H1 (cell line): ENCODE measurements at regions not wholly inside any gene's neighbourhood (a gene's known extent, or its start where the extent isn't known, plus 50 kb on each side); places are given as distances from the start of the nearest gene placed in this dataset.

Source experiments
- CTCF ChIA-PET: fragments of 300-600 bp; sonication (Branson Sonifier 250); formaldehyde crosslinking; loops from one replicate; lab custom pipeline; 2021; ENCODE audit not compliant: partially characterized antibody; lab: Charles Lee
- POLR2A ChIA-PET: fragments of 300-600 bp; sonication (Branson Sonifier 250); formaldehyde crosslinking; loops from one replicate; lab custom pipeline; 2021; ENCODE audit warnings: inconsistent platforms; ENCODE audit not compliant: partially characterized antibody; lab: Charles Lee
- DNase-seq, 2 experiments: peaks; one replicate each; pipeline versions ENCODE4 v3.0.0 to v3.0.0-alpha.2; 2010 to 2022; ENCODE audit warnings: low spot score in 2 of 2, low read depth in 1 of 2, mixed read lengths in 1 of 2
- FAIRE-seq: peaks from 2 replicates; lab custom pipeline; 2011; peaks lifted over from hg19 to GRCh38; lab: Jason Lieb, UNC
- H2AFZ ChIP-seq: 2 replicates; pipeline ENCODE4 v1.8.1; 2012; ENCODE audit warnings: low read length, inconsistent platforms
- H2AK5ac ChIP-seq: 2 replicates; pipeline ENCODE4 v1.6.1; 2013; ENCODE audit warnings: low read depth, low read length
- H2BK120ac ChIP-seq: replicated peaks from 2 replicates; pipeline ENCODE3; 2013; ENCODE audit warnings: low read depth, low read length, inconsistent platforms
- H2BK12ac ChIP-seq: 2 replicates; pipeline ENCODE4 v1.6.1; 2013; ENCODE audit warnings: low read depth, low read length
- H2BK15ac ChIP-seq: 2 replicates; pipeline ENCODE4 v1.6.1; 2013; ENCODE audit warnings: low read length
- H2BK20ac ChIP-seq: 2 replicates; pipeline ENCODE4 v1.6.1; 2013; ENCODE audit warnings: low read length
- H2BK5ac ChIP-seq: 2 replicates; pipeline ENCODE4 v1.6.1; 2013; ENCODE audit warnings: low read depth, low read length
- H3K14ac ChIP-seq: 2 replicates; pipeline ENCODE4 v1.6.1; 2013; ENCODE audit warnings: inconsistent platforms; ENCODE audit not compliant: insufficient read length
- H3K18ac ChIP-seq: 2 replicates; pipeline ENCODE4 v1.6.1; 2013; ENCODE audit warnings: low read length; ENCODE audit errors: extremely low read depth
- H3K23ac ChIP-seq: 2 replicates; pipeline ENCODE4 v1.6.1; 2013; ENCODE audit warnings: inconsistent platforms; ENCODE audit not compliant: insufficient read length
- H3K23me2 ChIP-seq: 2 replicates; pipeline ENCODE4 v1.6.1; 2013; ENCODE audit warnings: low read depth, low read length
- H3K27ac ChIP-seq: 2 replicates; pipeline ENCODE4 v1.6.1; 2011; ENCODE audit warnings: low read depth, low read length, inconsistent platforms
- H3K27me3 ChIP-seq, 4 experiments: replicated peaks in 1 of 4; 1 replicate in 1 of 4; 2 replicates in 3 of 4; pipeline versions ENCODE4 v1.6.1 to v1.8.1; 2011 to 2013; ENCODE audit warnings: low read length in 3 of 4, mild to moderate bottlenecking in 3 of 4, inconsistent platforms in 2 of 4, mixed read lengths in 2 of 4, moderate library complexity in 1 of 4; ENCODE audit not compliant: control insufficient read depth in 3 of 4, insufficient read depth in 3 of 4; ENCODE audit errors: extremely low read depth in 1 of 4
- H3K36me3 ChIP-seq, 4 experiments: 2 replicates each; pipeline versions ENCODE4 v1.6.1 to v1.8.1; 2011 to 2013; ENCODE audit warnings: mild to moderate bottlenecking in 4 of 4, low read length in 3 of 4, moderate library complexity in 2 of 4, control low read depth in 1 of 4, inconsistent platforms in 1 of 4; ENCODE audit not compliant: insufficient read depth in 4 of 4, control insufficient read depth in 2 of 4
- H3K4ac ChIP-seq: replicated peaks from 2 replicates; pipeline ENCODE3; 2013; ENCODE audit warnings: low read length, low read depth, mixed read lengths, inconsistent platforms; ENCODE audit not compliant: insufficient read length
- H3K4me1 ChIP-seq, 4 experiments: replicated peaks in 1 of 4; 1 replicate in 1 of 4; 2 replicates in 3 of 4; pipeline versions ENCODE4 v1.6.1 to v1.8.1; 2011 to 2013; ENCODE audit warnings: low read length in 3 of 4, inconsistent platforms in 2 of 4, mixed read lengths in 1 of 4; ENCODE audit not compliant: insufficient read depth in 4 of 4, control insufficient read depth in 3 of 4
- H3K4me2 ChIP-seq, 2 experiments: 2 replicates each; pipeline versions ENCODE4 v1.6.1 to v1.8.1; 2011 to 2013; ENCODE audit warnings: low read depth in 2 of 2, low read length in 2 of 2, control low read depth in 1 of 2, inconsistent platforms in 1 of 2, mild to moderate bottlenecking in 1 of 2; ENCODE audit not compliant: insufficient read depth in 1 of 2
- H3K4me3 ChIP-seq, 4 experiments: fragments of 200-600, 300-600 bp in 1 of 4; sonication (generic), shearing (Covaris generic), sonication (Bioruptor Twin) in 1 of 4; 2 replicates each; pipeline versions ENCODE4 v1.5.1 to v1.8.1; 2011 to 2016; ENCODE audit warnings: low read length in 4 of 4, low read depth in 3 of 4, control low read depth in 2 of 4, inconsistent platforms in 2 of 4, mild to moderate bottlenecking in 2 of 4, mixed read lengths in 1 of 4, moderate library complexity in 1 of 4; ENCODE audit not compliant: insufficient read depth in 2 of 4; ENCODE audit errors: extremely low read depth in 1 of 4
- H3K56ac ChIP-seq: replicated peaks from 2 replicates; pipeline ENCODE3; 2013; ENCODE audit warnings: low read depth, mild to moderate bottlenecking, mixed read lengths, low read length, inconsistent platforms; ENCODE audit not compliant: insufficient read length
- H3K79me1 ChIP-seq: 2 replicates; pipeline ENCODE4 v1.6.1; 2013; ENCODE audit warnings: low read depth, low read length, control low read depth
- H3K79me2 ChIP-seq, 2 experiments: 2 replicates each; pipeline versions ENCODE4 v1.6.1 to v1.8.1; 2012 to 2013; ENCODE audit warnings: low read length in 2 of 2, mild to moderate bottlenecking in 2 of 2, inconsistent platforms in 1 of 2; ENCODE audit not compliant: insufficient read depth in 2 of 2, control insufficient read depth in 1 of 2
- H3K9ac ChIP-seq, 4 experiments: replicated peaks in 1 of 4; 1 replicate in 1 of 4; 2 replicates in 3 of 4; pipeline versions ENCODE4 v1.6.1 to v1.8.1; 2011 to 2013; ENCODE audit warnings: low read depth in 3 of 4, low read length in 3 of 4, control low read depth in 2 of 4, mild to moderate bottlenecking in 2 of 4, moderate library complexity in 2 of 4, inconsistent platforms in 1 of 4; ENCODE audit errors: extremely low read depth in 1 of 4
- H3K9me3 ChIP-seq, 2 experiments: 2 replicates each; pipeline versions ENCODE4 v1.6.1 to v1.8.1; 2012 to 2013; ENCODE audit warnings: mild to moderate bottlenecking in 2 of 2, moderate library complexity in 2 of 2, control low read depth in 1 of 2, inconsistent platforms in 1 of 2, low read depth in 1 of 2, low read length in 1 of 2, mixed read lengths in 1 of 2; ENCODE audit not compliant: insufficient read depth in 2 of 2
- H4K20me1 ChIP-seq, 2 experiments: replicated peaks in 1 of 2; 2 replicates each; pipeline versions ENCODE3 to v1.8.1; 2011 to 2013; ENCODE audit warnings: inconsistent platforms in 2 of 2, low read length in 2 of 2, mild to moderate bottlenecking in 1 of 2; ENCODE audit not compliant: insufficient read depth in 2 of 2, control insufficient read depth in 1 of 2
- H4K5ac ChIP-seq: 2 replicates; pipeline ENCODE4 v1.6.1; 2013; ENCODE audit warnings: low read length, low read depth, mixed read lengths, inconsistent platforms; ENCODE audit not compliant: insufficient read length
- H4K8ac ChIP-seq: 2 replicates; pipeline ENCODE4 v1.8.0; 2013; ENCODE audit warnings: mild to moderate bottlenecking, moderate library complexity, low read length, inconsistent platforms; ENCODE audit not compliant: insufficient read depth; ENCODE audit errors: extremely low read depth
- H4K91ac ChIP-seq: replicated peaks from 2 replicates; pipeline ENCODE3; 2013; ENCODE audit warnings: low read length, mixed read lengths, inconsistent platforms; ENCODE audit not compliant: insufficient read length
- ATF2 ChIP-seq: IDR thresholded peaks from 2 replicates; pipeline ENCODE4 v1.6.1; 2012; ENCODE audit warnings: low read length, inconsistent platforms
- CBX5 ChIP-seq: fragments of 300-800, 300-1000 bp; sonication (generic); IDR thresholded peaks from 2 replicates; pipeline ENCODE4 v1.7.1; 2016; ENCODE audit warnings: antibody characterized with exemption, low read length, low read depth
- CEBPB ChIP-seq: IDR thresholded peaks from 2 replicates; pipeline ENCODE4 v1.6.1; 2012; ENCODE audit warnings: low read depth, low read length
- CHD2 ChIP-seq: IDR thresholded peaks from 2 replicates; pipeline ENCODE4 v1.6.1; 2012; ENCODE audit warnings: low read length, improper control_type of control experiment
- EZH2 ChIP-seq: fragments of 200-600 bp; sonication (generic); IDR thresholded peaks from 2 replicates; pipeline ENCODE4 v1.7.1; 2012; ENCODE audit warnings: low read depth, mild to moderate bottlenecking, moderate library complexity, low read length, inconsistent platforms; ENCODE audit not compliant: severe bottlenecking
- HDAC2 ChIP-seq, 2 experiments: fragments of 300-600 bp in 1 of 2; sonication (generic) in 1 of 2; IDR thresholded peaks; 2 replicates each; pipeline ENCODE4 v1.6.1; 2011 to 2012; ENCODE audit warnings: low read depth in 2 of 2, low read length in 2 of 2, mild to moderate bottlenecking in 2 of 2, moderate library complexity in 2 of 2, borderline replicate concordance in 1 of 2, inconsistent platforms in 1 of 2
- RAD21 ChIP-seq, 2 experiments: IDR thresholded peaks in 1 of 2; conservative IDR thresholded peaks in 1 of 2; 2 replicates each; pipeline ENCODE4 v1.6.1; 2011; ENCODE audit warnings: low read depth in 2 of 2, low read length in 2 of 2, improper control_type of control experiment in 1 of 2, inconsistent platforms in 1 of 2, mild to moderate bottlenecking in 1 of 2, moderate library complexity in 1 of 2
- TAF7 ChIP-seq: optimal IDR thresholded peaks from 2 replicates; pipeline ENCODE3; 2011; ENCODE audit warnings: low read depth, mild to moderate bottlenecking, inconsistent platforms, low read length, moderate library complexity, borderline replicate concordance
- TEAD4 ChIP-seq: IDR thresholded peaks from 2 replicates; pipeline ENCODE4 v1.6.1; 2012; ENCODE audit warnings: low read depth, low read length, inconsistent platforms, mixed read lengths
- YY1 ChIP-seq: IDR thresholded peaks from 2 replicates; pipeline ENCODE4 v1.6.1; 2011; ENCODE audit warnings: low read depth, mild to moderate bottlenecking, low read length
- WGBS, 2 experiments: shearing (Covaris generic) in 1 of 2; methylation state at CpG; one replicate each; pipeline versions ENCODE4 v1.1.6 to v1.1.7; 2013 to 2015; ENCODE audit warnings: low lambda C conversion rate in 2 of 2, mixed read lengths in 2 of 2, inconsistent platforms in 1 of 2, low coverage in 1 of 2, missing lambda C conversion rate in 1 of 2; ENCODE audit not compliant: insufficient replicate concordance in 2 of 2, insufficient coverage in 1 of 2, insufficient read length in 1 of 2; ENCODE audit errors: extremely low coverage in 1 of 2, missing lambda C conversion rate in 1 of 2; 5-methylcytosine and 5-hydroxymethylcytosine counted together

- no peak overlapping the region for H2BK12ac ChIP-seq
- H3K23me2 ChIP-seq: peaks cover 3% of the 10 kb centered on the region; the same call in 1 of the 2 replicates
- POLR2A ChIA-PET: no interaction called here
- H3K79me1 ChIP-seq: no peaks in the 10 kb centered on the region
- H3K79me2 ChIP-seq: no peaks in the 10 kb centered on the region
- no peaks in the 10 kb centered on the region for H3K4me1 ChIP-seq
- no peak overlapping the region for H3K56ac ChIP-seq
- H3K9me3 ChIP-seq: peaks cover 19 to 61% of the 10 kb centered on the region in 2 experiments; a peak in 3 of 4 replicates
- H3K36me3 ChIP-seq: no peaks in the 10 kb centered on the region
- H2BK15ac ChIP-seq: peak overlapping the region; percentile 92; the same call in 1 of the 2 replicates
- no peak overlapping the region for H2BK5ac ChIP-seq
- H3K4me2 ChIP-seq: no peak overlapping the region
- no peak overlapping the region for H2AK5ac ChIP-seq
- no peak overlapping the region for H3K4me3 ChIP-seq
- H3K4ac ChIP-seq: no peak overlapping the region
- H4K91ac ChIP-seq: no peak overlapping the region
- H3K14ac ChIP-seq: no peak overlapping the region
- no peak for DNase-seq
- H4K8ac ChIP-seq: no peak overlapping the region
- no peak for FAIRE-seq
- TF ChIP-seq TAF7 (no peak), YY1 (no peak), ATF2 (no peak), CEBPB (no peak), EZH2 (no peak), CHD2 (no peak), RAD21 (IDR thresholded peaks at IDR 0.05 in 1 of 2, conservative IDR thresholded peaks at IDR 0.05 in 1 of 2; ENCODE audit: low read depth in 2 of 2, low read length in 2 of 2) (no peak), CBX5 (no peak), HDAC2 (IDR thresholded peaks at IDR 0.05; ENCODE audit: borderline replicate concordance in 1 of 2, low read depth in 2 of 2, low read length in 2 of 2) (no peak), TEAD4 (no peak)
- TF ChIP-seq, all 59 proteins: peak for 0
- H4K20me1 ChIP-seq: peaks cover 0 to 5% of the 10 kb centered on the region in 2 experiments
- H3K27ac ChIP-seq: no peak overlapping the region
- no peak overlapping the region for H2AFZ ChIP-seq
- no peak overlapping the region for H2BK120ac ChIP-seq
- H3K18ac ChIP-seq: no peak overlapping the region
- no peak overlapping the region for H4K5ac ChIP-seq
- H3K9ac ChIP-seq: no peak overlapping the region
- no peak overlapping the region for H2BK20ac ChIP-seq
- no peaks in the 10 kb centered on the region for H3K27me3 ChIP-seq
- H3K23ac ChIP-seq: no peak overlapping the region
- CTCF ChIA-PET: no interaction called here
- WGBS, 2 experiments: 83% methylated on average over 5 of the region's 5 CpGs; no CpG with 5 or more reads in 1 of the 2 experiments
Measured at GRCh38 chr1:4494027-4494426, 160.4 kb upstream of the AJAP1 start.
